NCI-H524 treated with DMSO at 0.1 percent for 48 hours (cell line): ENCODE measurements at regions not wholly inside any gene's neighbourhood (a gene's known extent, or its start where the extent isn't known, plus 50 kb on each side); places are given as distances from the start of the nearest gene placed in this dataset.

Experiments
- DNase-seq: peaks from one replicate; lab custom pipeline; 2025; lab: John Stamatoyannopoulos, UW

DNA sequence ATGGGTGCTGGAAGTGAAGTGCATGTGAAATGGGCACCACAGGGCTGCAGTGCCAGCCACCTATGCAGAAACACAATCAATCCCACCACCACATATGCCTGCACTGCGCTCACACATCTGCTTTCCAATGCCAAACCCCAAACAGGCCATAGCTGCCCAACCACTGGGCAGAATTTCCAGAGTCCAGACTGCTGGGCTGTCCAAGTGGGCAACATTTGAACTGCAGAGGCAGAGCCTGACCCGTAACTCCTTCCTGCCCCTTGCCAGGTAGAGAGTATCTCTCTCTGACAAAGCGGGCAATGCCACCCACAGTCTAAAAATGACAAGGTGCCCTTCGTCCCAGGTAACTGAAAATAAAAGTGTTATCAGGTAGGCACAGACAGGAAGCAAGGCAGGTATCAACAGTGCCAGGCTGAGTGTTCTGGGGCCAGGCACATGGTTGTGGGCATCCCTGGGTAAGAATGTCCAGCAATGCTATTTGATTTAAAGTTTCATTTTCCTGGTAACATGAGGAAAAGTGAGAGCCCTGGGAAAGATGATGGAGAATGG lies 79.5 kb downstream of the FOXA2 start:
- no peak for DNase-seq

GRCh38 chr20:22503577-22503976 lies 80.8 kb downstream of the FOXA2 start:
- DNase-seq = no peak

- DNase-seq = no peak
Measured at GRCh38 chr20:22502731-22503191, 81.6 kb downstream of the FOXA2 start.

GRCh38 chr20:22501566-22502344 lies 82.6 kb downstream of the FOXA2 start:
- no peak for DNase-seq

DNA sequence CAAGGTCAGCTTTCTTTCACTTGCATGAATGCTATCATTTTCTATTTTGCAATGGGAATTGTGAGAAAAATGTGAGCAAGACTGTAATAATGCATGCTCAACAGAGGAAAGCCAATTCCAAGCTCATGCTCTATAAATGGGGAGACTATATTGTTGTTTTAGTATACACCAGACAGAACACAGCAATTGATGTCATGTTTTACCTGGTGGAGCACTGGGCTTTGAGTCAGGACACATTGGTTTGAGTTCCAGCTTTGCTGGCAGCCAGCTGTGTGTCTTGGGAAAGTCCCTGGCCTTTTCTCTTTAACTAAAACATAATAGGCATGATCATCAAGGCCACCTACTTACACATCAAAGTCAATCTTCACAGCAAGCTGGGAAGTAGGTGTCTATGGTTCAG lies 83.3 kb downstream of the FOXA2 start:
- DNase-seq = no peak

GRCh38 chr20:22499515-22500166 lies 84.7 kb downstream of the FOXA2 start:
- no peak for DNase-seq

- DNase-seq = no peak
Measured at GRCh38 chr20:22496817-22497216, 87.6 kb downstream of the FOXA2 start.

- DNase-seq = no peak
Measured at GRCh38 chr20:22495789-22496188, 88.6 kb downstream of the FOXA2 start.

- DNase-seq = no peak
Measured at GRCh38 chr20:22495172-22495571, 89.2 kb downstream of the FOXA2 start.

- no peak for DNase-seq
Measured at GRCh38 chr20:22492497-22492896, 91.9 kb downstream of the FOXA2 start.

DNA sequence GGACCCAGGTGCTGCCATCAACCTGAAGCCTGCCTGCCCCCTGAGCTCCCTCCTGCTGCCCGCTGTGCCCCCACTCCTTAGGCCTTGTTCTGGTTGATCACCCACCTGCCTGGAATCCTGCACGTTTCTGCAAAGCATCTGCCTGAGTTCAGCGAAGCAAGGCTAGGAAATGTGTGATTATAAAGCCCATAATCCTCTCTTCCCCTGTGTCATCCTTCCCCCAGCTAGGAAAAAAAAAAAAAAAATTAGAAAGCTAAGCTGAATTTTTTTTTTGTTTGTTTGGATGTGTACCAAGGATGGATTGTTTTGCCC lies 93.2 kb downstream of the FOXA2 start:
- no peak for DNase-seq

DNA sequence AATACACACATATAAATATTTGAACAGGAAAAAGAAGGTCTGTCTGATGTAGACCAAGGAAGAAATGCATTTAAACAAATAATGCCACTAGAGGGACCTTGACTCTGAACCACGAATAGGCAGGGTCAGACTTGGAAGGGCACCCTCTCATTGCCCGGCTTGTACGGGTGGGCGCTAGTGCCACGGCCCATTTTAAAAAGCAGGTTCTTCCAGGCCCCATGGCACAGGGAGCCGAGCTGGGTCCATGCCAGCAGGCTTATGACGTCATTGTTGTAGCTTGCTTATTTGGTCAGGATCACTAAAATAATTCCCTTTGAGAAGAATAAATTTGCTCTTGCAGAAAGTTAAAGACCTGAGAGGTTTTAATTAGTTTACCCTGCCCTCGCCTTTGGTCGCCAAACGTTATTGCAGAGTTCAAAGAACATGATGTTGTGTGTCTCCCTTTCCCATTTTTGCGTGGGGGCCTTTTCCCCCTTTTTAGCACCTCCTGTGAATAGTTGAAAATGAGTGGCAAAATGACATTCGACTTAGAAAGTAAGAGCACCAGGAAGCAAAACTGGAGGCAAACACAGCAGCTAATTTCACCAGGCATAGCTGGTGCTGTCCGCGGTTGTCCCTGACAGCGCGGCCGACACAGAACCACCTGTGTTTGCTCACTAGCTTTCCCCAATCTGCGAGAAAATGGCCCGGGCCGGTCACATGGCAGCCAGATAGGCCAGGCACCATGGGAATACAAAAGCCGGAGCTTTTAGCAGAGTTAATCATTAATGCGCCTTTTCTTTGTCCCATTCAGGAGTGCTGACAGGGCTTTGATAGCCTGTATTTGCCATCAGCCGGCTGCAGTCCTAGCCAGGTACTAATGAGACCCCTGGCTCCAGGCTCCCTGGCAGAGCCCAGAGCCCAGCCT lies 93.8 kb downstream of the FOXA2 start:
- DNase-seq = no peak

DNA sequence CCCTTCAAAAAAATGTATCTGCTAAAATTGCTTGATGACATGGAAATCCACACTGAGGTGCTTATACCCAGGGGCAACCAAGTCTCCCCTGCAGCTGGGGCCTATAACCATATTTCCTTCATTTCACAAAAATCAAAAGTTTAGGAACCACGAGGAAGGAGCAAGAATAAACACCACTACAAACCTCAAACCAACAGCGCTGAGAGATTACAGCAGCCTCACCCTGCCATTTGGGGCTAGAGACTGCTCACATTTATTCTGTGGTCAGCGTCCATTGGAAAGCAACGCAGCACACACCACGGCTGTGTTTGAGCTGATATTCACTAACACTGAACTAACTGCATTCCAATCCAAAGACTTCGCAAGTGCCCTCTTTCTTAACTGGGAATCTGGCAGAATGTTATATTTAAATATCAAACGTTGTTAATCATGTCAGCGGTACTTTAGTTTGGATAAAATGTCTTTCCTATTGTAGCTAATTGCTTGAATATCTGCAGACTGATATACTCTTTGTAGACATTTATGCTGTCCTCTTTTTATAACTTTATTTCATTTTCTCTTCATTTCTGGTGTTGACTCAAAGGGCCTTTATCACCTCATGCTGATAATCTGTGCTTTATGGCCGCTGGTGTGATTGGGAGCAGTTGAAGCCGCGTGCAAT lies 94.6 kb downstream of the FOXA2 start:
- DNase-seq = no peak

DNA sequence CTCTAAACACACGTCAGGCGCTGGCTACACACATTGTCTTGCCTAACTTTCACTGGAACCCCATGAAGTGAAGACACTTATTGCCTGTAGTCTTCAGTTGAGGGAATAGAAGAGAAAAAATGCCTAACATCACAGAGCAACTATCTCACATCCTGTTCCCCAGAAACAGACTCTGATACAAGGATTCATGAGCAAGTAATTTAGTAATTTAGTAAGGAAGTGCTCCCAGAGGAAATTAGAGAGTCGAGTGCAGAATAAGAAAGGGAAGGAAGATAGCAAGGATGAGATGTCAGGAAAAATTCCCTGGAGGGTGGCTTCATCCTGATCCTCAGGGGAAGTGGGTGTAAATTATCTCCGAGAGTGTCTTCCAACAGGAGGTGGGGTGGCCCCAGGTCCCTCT lies 104.0 kb downstream of the FOXA2 start:
- DNase-seq = no peak

DNA sequence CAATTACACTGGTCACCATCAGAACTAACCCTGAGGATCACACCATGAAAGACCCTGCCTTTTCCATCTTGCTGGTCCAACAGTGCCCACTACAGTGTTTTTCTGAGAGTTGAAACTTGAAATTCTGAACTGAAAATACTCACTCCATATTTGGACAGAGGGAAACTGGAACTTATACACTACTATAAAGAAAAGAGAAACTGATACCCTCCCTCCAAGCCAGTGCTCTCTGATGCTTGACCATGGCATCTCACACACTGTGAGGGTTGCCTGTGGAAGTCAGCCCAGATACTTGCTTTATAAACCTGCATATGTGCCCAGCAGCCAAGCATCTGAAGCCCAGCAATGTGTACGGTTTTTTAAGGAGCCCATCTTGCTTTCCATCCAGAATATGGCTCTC lies 108.7 kb downstream of the FOXA2 start:
- DNase-seq = no peak

GRCh38 chr20:22474224-22474623 lies 110.1 kb downstream of the FOXA2 start:
- DNase-seq = no peak

DNA sequence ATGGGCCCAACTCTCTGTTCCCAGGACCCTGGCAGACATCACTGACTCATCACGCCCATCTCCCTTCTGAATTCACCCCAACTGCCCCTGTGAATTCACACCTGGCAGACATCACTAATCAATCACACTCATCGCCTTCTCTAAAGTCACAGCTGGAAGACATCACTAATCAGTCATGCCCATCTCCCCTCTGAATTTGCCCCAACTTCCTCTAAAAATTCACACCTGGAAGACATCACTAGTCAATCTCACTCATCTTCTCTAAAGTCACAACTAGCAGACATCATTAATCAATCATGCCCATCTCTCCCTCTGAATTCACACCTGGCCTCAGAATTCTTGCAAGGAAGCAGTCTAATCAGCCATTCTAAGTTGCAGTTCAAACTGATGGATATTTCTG lies 111.1 kb downstream of the FOXA2 start:
- no peak for DNase-seq

- no peak for DNase-seq
Measured at GRCh38 chr20:22472447-22473100, 111.8 kb downstream of the FOXA2 start.

DNA sequence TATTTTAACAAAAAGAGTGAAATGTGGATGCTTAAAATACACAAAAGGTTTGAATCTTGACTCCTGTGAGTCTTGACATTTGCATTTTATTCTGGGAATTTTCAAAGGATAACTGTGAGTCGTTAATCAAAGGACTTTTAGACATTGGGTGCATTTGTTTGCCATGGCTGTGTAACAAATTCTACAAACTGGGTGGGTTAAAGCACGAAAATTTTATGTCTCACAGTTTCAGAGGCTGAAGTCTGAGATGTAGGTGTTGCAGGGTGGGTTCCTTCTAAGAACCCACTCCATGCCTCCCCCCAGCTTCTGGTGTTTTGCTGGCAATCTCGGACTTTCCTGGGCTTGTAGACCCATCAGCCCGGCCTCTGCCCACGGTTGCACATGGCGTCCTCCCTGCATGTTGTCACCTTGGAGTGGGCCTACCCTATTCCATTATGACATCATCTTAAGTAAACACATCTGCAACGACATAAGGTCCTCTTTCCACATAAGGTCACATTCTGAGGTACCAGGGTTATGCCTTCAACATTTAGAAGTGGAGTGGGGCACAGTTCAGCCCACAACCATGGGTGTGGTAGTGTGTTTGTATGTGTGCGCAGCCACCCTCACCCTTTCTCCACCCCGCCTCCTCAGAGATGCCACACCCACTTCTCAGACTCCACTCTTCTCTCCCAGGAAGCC lies 113.1 kb downstream of the FOXA2 start:
- no peak for DNase-seq

- no peak for DNase-seq
Measured at GRCh38 chr20:22470620-22471026, 113.7 kb downstream of the FOXA2 start.
